ENCODE measurements at regions not wholly inside any gene's neighbourhood (a gene's known extent, or its start where the extent isn't known, plus 50 kb on each side); places are given as distances from the start of the nearest gene placed in this dataset.

DNA sequence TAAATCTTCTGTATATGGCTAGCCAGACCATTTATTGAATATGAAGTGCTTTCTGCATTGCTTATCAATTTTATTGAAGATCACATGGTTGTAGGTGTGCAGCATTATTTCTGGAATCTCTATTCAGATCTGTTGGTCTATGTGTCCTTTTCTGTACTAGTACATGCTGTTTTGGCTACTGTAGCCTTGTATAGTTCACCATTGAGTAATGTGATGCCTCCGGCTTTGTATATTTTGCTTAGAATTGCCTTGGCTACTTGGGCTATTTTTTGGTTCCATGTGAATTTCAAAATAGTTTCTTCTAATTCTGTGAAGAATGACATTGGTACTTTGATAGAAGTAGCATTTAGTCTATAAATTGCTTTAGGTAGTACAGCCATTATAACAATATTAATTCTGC lies 1187.2 kb downstream of the XPNPEP1 start:
- TF ChIP-seq EZH2 (IDR thresholded peaks at IDR 0.05) (no peak), POLR2AphosphoS5 (IDR thresholded peaks at IDR 0.05; ENCODE audit: borderline replicate concordance, low read depth, low read length) (no peak)

Measured in SK-N-MC (cell line).